Tibial artery (tissue), 4 donors: ENCODE measurements at regions not wholly inside any gene's neighbourhood (a gene's known extent, or its start where the extent isn't known, plus 50 kb on each side); places are given as distances from the start of the nearest gene placed in this dataset.

Experiments used
- DNase-seq, 2 donors: peaks; one replicate each; pipeline ENCODE4 v3.0.0-alpha.2; 2019
- H3K27ac ChIP-seq, 2 donors: fragments of 200-600 bp; sonication (generic) in 1 of 2; 1 replicate in 1 of 2; 2 replicates in 1 of 2; pipeline ENCODE4 v1.5.1; 2018 to 2019; ENCODE audit warnings: mild to moderate bottlenecking in 1 of 2
- H3K27me3 ChIP-seq, 2 donors: fragments of 200-600 bp; sonication (generic) in 1 of 2; one replicate each; pipeline versions ENCODE4 v1.5.1 to v1.6.0; 2016 to 2019
- H3K36me3 ChIP-seq, 3 donors: fragments of 200-600 bp; sonication (generic) in 2 of 3; one replicate each; pipeline ENCODE4 v1.5.1; 2016 to 2019; ENCODE audit warnings: mild to moderate bottlenecking in 2 of 3
- H3K4me1 ChIP-seq, 4 donors: fragments of 200-600 bp; sonication (generic) in 2 of 4; 1 replicate in 3 of 4; 2 replicates in 1 of 4; pipeline ENCODE4 v1.5.1; 2016 to 2019
- H3K4me3 ChIP-seq, 2 donors: fragments of 200-600 bp; sonication (generic) in 1 of 2; 1 replicate in 1 of 2; 2 replicates in 1 of 2; pipeline ENCODE4 v1.5.1; 2018 to 2019; ENCODE audit warnings: mild to moderate bottlenecking in 2 of 2
- H3K9me3 ChIP-seq, 3 donors: fragments of 200-600 bp; sonication (generic) in 1 of 3; one replicate each; pipeline ENCODE4 v1.5.1; 2016 to 2019
- CTCF ChIP-seq, 2 experiments: fragments of 200-600 bp in 1 of 2; fragments of 450-650 bp in 1 of 2; IDR thresholded peaks; one replicate each; pipeline ENCODE4 v1.5.1; 2017 to 2019; ENCODE audit warnings: antibody characterized with exemption in 2 of 2, mild to moderate bottlenecking in 1 of 2, moderate library complexity in 1 of 2
- intact Hi-C: fragments of 100-400 bp; cut with DNase I; formaldehyde crosslinking; loops from one replicate; pipeline ENCODE4 v1.15.0; 2023; ENCODE audit warnings: low total_unique reads

- no peak for DNase-seq
- TF ChIP-seq CTCF (IDR thresholded peaks at IDR 0.05): no peak
- Histone ChIP-seq H3K36me3 (no peaks in the 10 kb centered on the region), H3K4me3 (no peak overlapping the region), H3K9me3 (no peaks in the 10 kb centered on the region), H3K27ac (no peak overlapping the region), H3K4me1 (peaks cover 0 to 1% (median 0%) of the 10 kb centered on the region in 4 donors), H3K27me3 (peaks cover 0 to 22% of the 10 kb centered on the region in 2 donors)
- intact Hi-C loops: no loop called here
Measured at GRCh38 chr11:45365961-45366618, 79.9 kb upstream of the SYT13 start.

DNA sequence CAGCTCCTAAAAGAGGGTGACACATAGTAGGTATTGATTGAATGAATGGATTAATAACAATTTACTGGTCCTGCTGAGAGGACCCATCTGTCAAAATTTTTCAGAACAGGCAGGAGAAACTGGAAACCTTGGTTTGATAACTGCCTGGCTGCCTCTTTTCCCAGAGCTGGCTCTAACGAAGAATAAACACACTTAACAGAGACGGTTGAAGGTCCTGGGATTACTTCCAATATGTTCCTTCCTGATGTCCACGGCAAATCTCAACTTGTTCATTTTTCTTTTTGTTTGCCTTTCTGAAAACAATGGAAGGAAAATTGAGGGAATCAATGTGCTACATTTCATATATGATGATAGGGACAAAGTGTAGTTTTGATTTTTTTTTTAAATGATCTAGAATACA, 76.5 kb upstream of the SYT13 start:
- intact Hi-C loops: no loop called here
- Histone ChIP-seq H3K27ac (no peak overlapping the region), H3K4me3 (no peak overlapping the region), H3K9me3 (no peaks in the 10 kb centered on the region), H3K4me1 (no peaks in the 10 kb centered on the region), H3K36me3 (no peaks in the 10 kb centered on the region), H3K27me3 (no peaks in the 10 kb centered on the region)
- DNase-seq: no peak
- no peak for TF ChIP-seq CTCF (IDR thresholded peaks at IDR 0.05)

GRCh38 chr11:45361551-45361950, 75.4 kb upstream of the SYT13 start:
- no peak for TF ChIP-seq CTCF (IDR thresholded peaks at IDR 0.05)
- DNase-seq: no peak
- intact Hi-C loops: no loop called here

DNA sequence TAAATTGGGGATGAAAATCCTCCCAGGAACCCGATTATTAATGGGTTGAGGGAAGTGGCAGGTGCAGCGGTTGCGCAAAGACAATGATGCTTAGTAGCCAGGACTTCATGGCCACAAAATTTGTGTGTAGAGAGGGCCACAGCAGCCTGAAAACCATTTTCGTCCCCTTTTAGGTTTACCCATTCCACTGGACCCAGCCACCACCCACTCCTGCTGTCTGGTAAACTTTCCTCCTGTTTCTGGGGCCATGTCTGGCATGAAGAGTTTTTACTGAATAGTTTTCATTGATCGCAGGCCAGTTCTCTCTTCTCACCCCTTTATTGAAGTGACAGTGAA, 69.5 kb upstream of the SYT13 start:
- H3K4me3 ChIP-seq: peak overlapping the region; percentile 61 to 65
- no peaks in the 10 kb centered on the region for H3K9me3 ChIP-seq
- no peak for TF ChIP-seq CTCF (IDR thresholded peaks at IDR 0.05)
- H3K27me3 ChIP-seq: no peaks in the 10 kb centered on the region
- peak overlapping the region; percentile 53 to 62 for H3K27ac ChIP-seq
- intact Hi-C loops: no loop called here
- peaks cover 0 to 14% (median 4%) of the 10 kb centered on the region in 4 donors for H3K4me1 ChIP-seq
- H3K36me3 ChIP-seq: no peaks in the 10 kb centered on the region
- no peak for DNase-seq

More at GRCh38 chr11:45361551-45361950, 75.4 kb upstream of the SYT13 start:
- Histone ChIP-seq H3K9me3 (no peaks in the 10 kb centered on the region), H3K27ac (no peak overlapping the region), H3K4me1 (no peaks in the 10 kb centered on the region), H3K4me3 (no peak overlapping the region), H3K27me3 (no peaks in the 10 kb centered on the region), H3K36me3 (no peaks in the 10 kb centered on the region)

DNA sequence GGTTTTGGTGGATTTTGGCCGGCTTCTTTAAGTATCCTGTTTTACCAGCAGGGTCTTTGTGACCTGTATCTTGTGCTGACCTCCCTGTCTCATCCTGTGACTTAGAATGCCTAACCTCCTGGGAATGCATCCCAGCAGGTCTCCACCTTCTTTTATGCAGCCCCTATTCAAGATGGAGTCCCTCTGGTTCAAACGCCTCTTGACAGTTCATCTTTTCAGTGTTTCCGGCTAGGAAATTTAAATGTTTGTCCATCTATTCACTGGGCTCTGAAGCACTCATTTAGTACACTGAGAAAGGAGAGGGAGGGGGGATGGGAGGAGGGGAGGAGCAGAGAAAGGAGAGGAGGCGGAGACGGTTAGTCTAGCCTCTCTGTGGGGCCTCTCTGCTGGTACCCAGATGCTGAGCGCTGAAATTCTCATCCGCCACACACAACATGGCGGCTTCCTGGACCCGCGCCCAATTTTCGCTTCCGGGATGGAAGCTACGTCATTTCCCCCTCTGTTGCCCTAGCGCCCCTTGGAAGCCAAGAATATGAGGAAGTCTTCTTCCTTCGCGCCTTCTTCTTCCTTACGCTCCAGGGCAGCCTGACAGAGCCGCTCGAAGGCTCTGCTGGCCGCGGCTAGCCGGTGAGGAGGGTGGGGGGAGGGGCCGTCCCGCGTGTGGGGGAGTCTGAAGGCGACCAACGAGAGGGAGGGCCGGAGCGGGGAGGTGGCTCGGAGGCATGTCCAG, 69.0 kb upstream of the SYT13 start:
- peaks cover 0 to 14% (median 4%) of the 10 kb centered on the region in 4 donors for H3K4me1 ChIP-seq
- peak overlapping the region; percentile 61 to 65 for H3K4me3 ChIP-seq
- intact Hi-C loops: no loop called here
- H3K27me3 ChIP-seq: no peaks in the 10 kb centered on the region
- peak; percentile 82 to 90 for DNase-seq
- H3K36me3 ChIP-seq: no peaks in the 10 kb centered on the region
- no peaks in the 10 kb centered on the region for H3K9me3 ChIP-seq
- H3K27ac ChIP-seq: peak overlapping the region; percentile 53 to 62
- TF ChIP-seq CTCF (IDR thresholded peaks at IDR 0.05): no peak
